Right lobe of liver (tissue), 4 donors: ENCODE measurements at regions not wholly inside any gene's neighbourhood (a gene's known extent, or its start where the extent isn't known, plus 50 kb on each side); places are given as distances from the start of the nearest gene placed in this dataset.

Experiments used
- CTCF ChIP-seq, 4 donors: fragments of 200-600 bp in 3 of 4; fragments of 450-650 bp in 1 of 4; IDR thresholded peaks; one replicate each; pipeline versions ENCODE4 v1.5.1 to v1.8.0; 2016 to 2022; ENCODE audit warnings: antibody characterized with exemption in 4 of 4, mild to moderate bottlenecking in 2 of 4
- POLR2A ChIP-seq: fragments of 450-650 bp; IDR thresholded peaks from one replicate; pipeline ENCODE4 v1.6.1; 2017; ENCODE audit warnings: antibody characterized with exemption, mild to moderate bottlenecking
- donor health status: DM: no; HTN: no; CAD: no.
- donor health status: DM: no; HTN: no; CAD: no.
- donor health status: DM: no; HTN: yes; CAD: no.

GRCh38 chr18:76053551-76053950, 441.5 kb downstream of the ZNF516 start:
- TF ChIP-seq CTCF (IDR thresholded peaks at IDR 0.05) (no peak), POLR2A (no peak)
